K562 (cell line): ENCODE measurements at regions not wholly inside any gene's neighbourhood (a gene's known extent, or its start where the extent isn't known, plus 50 kb on each side); places are given as distances from the start of the nearest gene placed in this dataset.

Source experiments
- ATAC-seq: fragments of 200-7000 bp; cut with Tn5 transposase; 3 replicates; pipeline ENCODE4 v1.9.1; 2020; ENCODE audit warnings: moderate library complexity
- BruUV-seq: library from RNA; stranded (reverse); fragments of 400-500 nt; replicated peaks from 2 replicates; lab custom pipeline; 2021; lab: Mats Ljungman, UMichigan
- CTCF ChIA-PET: fragments of 300-600 bp; formaldehyde crosslinking; extraction: SDS; loops from one replicate; lab custom pipeline; 2021; ENCODE audit warnings: low intra/inter-chr PET ratio; lab: Yijun Ruan, JAX
- POLR2A ChIA-PET: fragments of 300-600, 350-650 bp; sonication (Branson Sonifier 250); formaldehyde crosslinking; extraction: SDS; loops from one replicate; lab custom pipeline; 2021; ENCODE audit warnings: antibody characterized with exemption, inconsistent platforms; lab: Yijun Ruan, JAX
- DNase-seq, 4 experiments: peaks; one replicate each; pipeline versions ENCODE4 v3.0.0 to v3.0.0-alpha.2; 2011 to 2018; ENCODE audit warnings: low spot score in 3 of 4, mixed read lengths in 3 of 4; ENCODE audit errors: extremely low read depth in 1 of 4
- FAIRE-seq: peaks from 2 replicates; lab custom pipeline; 2011; peaks lifted over from hg19 to GRCh38; lab: Jason Lieb, UNC
- H2AFZ ChIP-seq: 2 replicates; pipeline ENCODE4 v1.6.0; 2011; ENCODE audit warnings: low read depth, low read length, control low read depth, inconsistent platforms
- H3K27ac ChIP-seq: fragments of 200-600 bp; 3 replicates; pipeline ENCODE4 v1.8.0; 2011; ENCODE audit warnings: low read depth, mild to moderate bottlenecking, control low read depth, inconsistent platforms, low read length, moderate library complexity, mixed read lengths; ENCODE audit errors: extremely low read depth
- H3K27me3 ChIP-seq, 2 experiments: fragments of 300-600 bp in 1 of 2; 2 replicates in 1 of 2; 3 replicates in 1 of 2; pipeline versions ENCODE4 v1.6.0 to v1.8.0; 2011; ENCODE audit warnings: inconsistent platforms in 2 of 2, low read length in 2 of 2, mild to moderate bottlenecking in 1 of 2, mixed read lengths in 1 of 2, moderate library complexity in 1 of 2; ENCODE audit not compliant: control insufficient read depth in 2 of 2, insufficient read depth in 2 of 2
- H3K36me3 ChIP-seq: fragments of 300-600 bp; 3 replicates; pipeline ENCODE4 v1.8.0; 2011; ENCODE audit warnings: mild to moderate bottlenecking, low read length, inconsistent platforms; ENCODE audit not compliant: control insufficient read depth, insufficient read depth
- H3K4me1 ChIP-seq, 2 experiments: fragments of 200-600 bp in 1 of 2; replicated peaks in 1 of 2; 2 replicates in 1 of 2; 3 replicates in 1 of 2; pipeline versions ENCODE4 v1.5.1 to v1.8.0; 2011; ENCODE audit warnings: inconsistent platforms in 2 of 2, low read length in 2 of 2, mild to moderate bottlenecking in 1 of 2, mixed read lengths in 1 of 2, moderate library complexity in 1 of 2; ENCODE audit not compliant: control insufficient read depth in 2 of 2, insufficient read depth in 2 of 2
- H3K4me2 ChIP-seq: 2 replicates; pipeline ENCODE4 v1.6.1; 2011; ENCODE audit warnings: low read length, control low read depth, inconsistent platforms, mixed read lengths; ENCODE audit not compliant: insufficient read depth
- H3K4me3 ChIP-seq: fragments of 200-600 bp; sonication (generic), shearing (Covaris generic); 2 replicates; pipeline ENCODE4 v1.5.1; 2016; ENCODE audit warnings: control low read depth, inconsistent platforms
- H3K79me2 ChIP-seq: fragments of 200-600 bp; 3 replicates; pipeline ENCODE4 v1.8.0; 2011; ENCODE audit warnings: low read length, inconsistent platforms; ENCODE audit not compliant: control insufficient read depth, insufficient read depth
- H3K9ac ChIP-seq, 2 experiments: 2 replicates each; pipeline versions ENCODE4 v1.6.0 to v1.6.1; 2011; ENCODE audit warnings: low read depth in 2 of 2, low read length in 2 of 2, control low read depth in 1 of 2, inconsistent platforms in 1 of 2, mild to moderate bottlenecking in 1 of 2, mixed read lengths in 1 of 2; ENCODE audit not compliant: insufficient read depth in 1 of 2
- H3K9me1 ChIP-seq: one replicate; pipeline ENCODE4 v1.6.0; 2011; ENCODE audit warnings: inconsistent platforms, mild to moderate bottlenecking, low read length, moderate library complexity; ENCODE audit not compliant: control insufficient read depth, insufficient read depth
- H3K9me3 ChIP-seq: replicated peaks from 2 replicates; pipeline ENCODE4 v1.5.1; 2011; ENCODE audit warnings: low read depth, low read length, inconsistent platforms; ENCODE audit not compliant: control insufficient read depth, insufficient read depth
- H4K20me1 ChIP-seq: replicated peaks from 2 replicates; pipeline ENCODE4 v1.6.1; 2011; ENCODE audit warnings: low read length, inconsistent platforms, mixed read lengths; ENCODE audit not compliant: control insufficient read depth, insufficient read depth
- BACH1 ChIP-seq: fragments of 200-800 bp; sonication (Bioruptor generic); IDR thresholded peaks from 2 replicates; pipeline ENCODE4 v1.6.1; 2016; ENCODE audit warnings: missing genetic modification characterization, missing compliant biosample characterization
- BHLHE40 ChIP-seq: IDR thresholded peaks from 2 replicates; pipeline ENCODE4 v1.6.1; 2011; ENCODE audit warnings: low read length, improper control_type of control experiment
- BRD9 ChIP-seq: fragments of 450-650 bp; IDR thresholded peaks from 2 replicates; pipeline ENCODE4 v1.6.1; 2018; ENCODE audit warnings: low read depth; ENCODE audit not compliant: partially characterized antibody
- CBFA2T3 ChIP-seq: fragments of 450-650 bp; IDR thresholded peaks from 2 replicates; pipeline ENCODE4 v1.6.1; 2017
- COPS2 ChIP-seq: fragments of 450-650 bp; conservative IDR thresholded peaks from 2 replicates; pipeline ENCODE4 v1.6.1; 2016; ENCODE audit warnings: mild to moderate bottlenecking, moderate library complexity
- ELF2 ChIP-seq: fragments of 250-450 bp; sonication (Bioruptor Pico); IDR thresholded peaks from 2 replicates; pipeline ENCODE4 v1.5.0; 2021; ENCODE audit warnings: mild to moderate bottlenecking
- ETV1 ChIP-seq: fragments of 450-650 bp; conservative IDR thresholded peaks from 2 replicates; pipeline ENCODE4 v1.6.1; 2016; ENCODE audit warnings: missing genetic modification characterization, control low read depth, low read depth, missing compliant biosample characterization
- FOXA1 ChIP-seq: fragments of 450-650 bp; IDR thresholded peaks from 2 replicates; pipeline ENCODE4 v1.6.1; 2016; ENCODE audit warnings: mild to moderate bottlenecking, borderline replicate concordance
- NCOA1 ChIP-seq: fragments of 450-650 bp; IDR thresholded peaks from 2 replicates; pipeline ENCODE4 v1.6.1; 2016; ENCODE audit warnings: low read depth
- NFYB ChIP-seq: IDR thresholded peaks from 2 replicates; pipeline ENCODE4 v1.6.1; 2011; ENCODE audit warnings: mild to moderate bottlenecking, moderate library complexity; ENCODE audit not compliant: insufficient read length; ENCODE audit errors: extremely low read depth
- NR4A1 ChIP-seq, 2 experiments: fragments of 250-450 bp in 1 of 2; fragments of 450-650 bp in 1 of 2; sonication (Bioruptor Pico) in 1 of 2; IDR thresholded peaks; 2 replicates each; pipeline versions ENCODE4 v1.4.0 to v1.6.1; 2016 to 2020; ENCODE audit warnings: mild to moderate bottlenecking in 2 of 2, missing compliant biosample characterization in 1 of 2, missing genetic modification characterization in 1 of 2, moderate library complexity in 1 of 2
- TAF1 ChIP-seq: IDR thresholded peaks from 2 replicates; pipeline ENCODE4 v1.6.1; 2011; ENCODE audit warnings: mild to moderate bottlenecking, low read length, moderate library complexity; ENCODE audit not compliant: insufficient read depth, control insufficient read depth, severe bottlenecking; ENCODE audit errors: extremely low read depth
- XRCC3 ChIP-seq: fragments of 450-650 bp; IDR thresholded peaks from 2 replicates; pipeline ENCODE4 v1.6.1; 2017; ENCODE audit warnings: mild to moderate bottlenecking, moderate library complexity
- ZBTB8A ChIP-seq: fragments of 450-650 bp; IDR thresholded peaks from 2 replicates; pipeline ENCODE4 v1.6.1; 2018; ENCODE audit warnings: mild to moderate bottlenecking, moderate library complexity; ENCODE audit not compliant: partially characterized antibody
- ZNF165 ChIP-seq: fragments of 250-450 bp; sonication (Bioruptor Pico); IDR thresholded peaks from 2 replicates; pipeline ENCODE4 v1.4.0; 2020; ENCODE audit warnings: borderline replicate concordance
- ZNF277 ChIP-seq: fragments of 250-450 bp; sonication (Bioruptor Pico); IDR thresholded peaks from 2 replicates; pipeline ENCODE4 v1.8.0; 2022; ENCODE audit warnings: inconsistent platforms, mild to moderate bottlenecking, moderate library complexity, borderline replicate concordance
- ZNF518B ChIP-seq: fragments of 250-450 bp; sonication (Bioruptor Pico); IDR thresholded peaks from 2 replicates; pipeline ENCODE4 v1.5.0; 2021; ENCODE audit warnings: mild to moderate bottlenecking, moderate library complexity
- ZNF830 ChIP-seq: fragments of 250-450 bp; sonication (Bioruptor Pico); IDR thresholded peaks from 2 replicates; pipeline ENCODE4 v1.5.0; 2021; ENCODE audit warnings: mild to moderate bottlenecking
- WGBS: fragments of 100-300 bp; shearing (Covaris generic); methylation state at CpG from one replicate; pipeline ENCODE4 v1.1.6; 2016; ENCODE audit warnings: low coverage, mixed read lengths; ENCODE audit not compliant: insufficient coverage; ENCODE audit errors: missing lambda C conversion rate; 5-methylcytosine and 5-hydroxymethylcytosine counted together
- in situ Hi-C: fragments of 300-500 bp; cut with MboI; formaldehyde crosslinking; loops from 4 replicates; pipeline ENCODE4 v1.15.0; 2018; ENCODE audit warnings: inconsistent platforms, mixed read lengths
- intact Hi-C: fragments of 100-400 bp; cut with micrococcal nuclease; formaldehyde crosslinking; loops from 2 replicates; pipeline ENCODE4 v1.14.2; 2022

DNA sequence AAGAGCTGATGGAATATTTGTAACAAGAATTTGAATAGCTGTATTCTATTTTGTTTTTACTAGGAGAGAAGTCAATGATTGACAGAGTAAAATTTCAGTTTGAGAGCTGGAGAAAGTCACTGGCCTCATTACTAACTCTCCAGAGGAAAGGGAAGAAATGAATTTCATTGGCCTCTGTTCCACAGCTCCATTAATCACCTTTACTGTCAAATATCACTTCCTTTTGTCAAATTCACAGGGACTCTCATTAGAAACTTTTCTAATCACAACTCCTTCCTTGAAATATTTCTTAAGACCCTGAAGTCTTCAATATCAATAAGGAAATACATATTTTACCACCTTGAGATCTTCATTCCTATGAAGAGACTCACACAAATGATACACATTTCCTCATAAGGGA lies 379.9 kb upstream of the RASGRP1 start (continued):
- TF ChIP-seq ZNF518B, result no peak

- no peak overlapping the region for H3K4me3 ChIP-seq
- no peaks in the 10 kb centered on the region for H3K9me3 ChIP-seq
- no peak overlapping the region for H3K27ac ChIP-seq
- intact Hi-C loops, result no loop called here
- no peak for ATAC-seq
- no peaks in the 10 kb centered on the region for H4K20me1 ChIP-seq
- H2AFZ ChIP-seq, result no peak overlapping the region
- ChIA-PET CTCF (no interaction called here), POLR2A (no interaction called here)
- H3K4me1 ChIP-seq, result no peaks in the 10 kb centered on the region
- H3K36me3 ChIP-seq, result no peaks in the 10 kb centered on the region
- WGBS, result 0% methylated on average over 5 of the region's 5 CpGs
- H3K27me3 ChIP-seq, result no peaks in the 10 kb centered on the region
- H3K9me1 ChIP-seq, result no peaks in the 10 kb centered on the region
- no peak overlapping the region for H3K4me2 ChIP-seq
- BruUV-seq, result no TSS peak
- no peak overlapping the region for H3K9ac ChIP-seq
- no peaks in the 10 kb centered on the region for H3K79me2 ChIP-seq
- no peak for FAIRE-seq
- in situ Hi-C loops, result no loop called here
- no peak for DNase-seq
- TF ChIP-seq ZNF165 (CRISPR knock-in tag) (no peak), NFYB (no peak), FOXA1 (no peak), ZBTB8A (no peak), COPS2 (no peak), CBFA2T3 (no peak), ZNF277 (no peak), BHLHE40 (no peak), ELF2 (no peak), ETV1 (tag) (no peak), NR4A1 (CRISPR knock-in tag; IDR thresholded peaks at IDR 0.05) (no peak), NR4A1 (tag; IDR thresholded peaks at IDR 0.05) (no peak), NCOA1 (no peak), TAF1 (no peak), BRD9 (no peak), ZNF830 (CRISPR knock-in tag) (no peak), BACH1 (no peak), XRCC3 (no peak)
Observed at GRCh38 chr15:38945551-38946298, 381.1 kb upstream of the RASGRP1 start.
